Gastrocnemius medialis (tissue), 4 donors: ENCODE measurements at regions not wholly inside any gene's neighbourhood (a gene's known extent, or its start where the extent isn't known, plus 50 kb on each side); places are given as distances from the start of the nearest gene placed in this dataset.

Experiments used
- POLR2A ChIP-seq, 2 donors: fragments of 450-650 bp; IDR thresholded peaks; one replicate each; pipeline ENCODE4 v1.6.1; 2017; ENCODE audit warnings: antibody characterized with exemption in 2 of 2, mild to moderate bottlenecking in 2 of 2, moderate library complexity in 2 of 2
- TF ChIP-seq, protein P1 (sequence below), 5 experiments: fragments of 450-650 bp in 3 of 5; fragments of 200-600 bp in 2 of 5; sonication (generic) in 2 of 5; IDR thresholded peaks in 4 of 5; conservative IDR thresholded peaks in 1 of 5; 1 replicate in 4 of 5; 2 replicates in 1 of 5; pipeline ENCODE4 v1.5.1; 2016 to 2019; ENCODE audit warnings: antibody characterized with exemption in 5 of 5, mild to moderate bottlenecking in 3 of 5, moderate library complexity in 3 of 5

- TF ChIP-seq, protein P1, sequence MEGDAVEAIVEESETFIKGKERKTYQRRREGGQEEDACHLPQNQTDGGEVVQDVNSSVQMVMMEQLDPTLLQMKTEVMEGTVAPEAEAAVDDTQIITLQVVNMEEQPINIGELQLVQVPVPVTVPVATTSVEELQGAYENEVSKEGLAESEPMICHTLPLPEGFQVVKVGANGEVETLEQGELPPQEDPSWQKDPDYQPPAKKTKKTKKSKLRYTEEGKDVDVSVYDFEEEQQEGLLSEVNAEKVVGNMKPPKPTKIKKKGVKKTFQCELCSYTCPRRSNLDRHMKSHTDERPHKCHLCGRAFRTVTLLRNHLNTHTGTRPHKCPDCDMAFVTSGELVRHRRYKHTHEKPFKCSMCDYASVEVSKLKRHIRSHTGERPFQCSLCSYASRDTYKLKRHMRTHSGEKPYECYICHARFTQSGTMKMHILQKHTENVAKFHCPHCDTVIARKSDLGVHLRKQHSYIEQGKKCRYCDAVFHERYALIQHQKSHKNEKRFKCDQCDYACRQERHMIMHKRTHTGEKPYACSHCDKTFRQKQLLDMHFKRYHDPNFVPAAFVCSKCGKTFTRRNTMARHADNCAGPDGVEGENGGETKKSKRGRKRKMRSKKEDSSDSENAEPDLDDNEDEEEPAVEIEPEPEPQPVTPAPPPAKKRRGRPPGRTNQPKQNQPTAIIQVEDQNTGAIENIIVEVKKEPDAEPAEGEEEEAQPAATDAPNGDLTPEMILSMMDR (IDR thresholded peaks at IDR 0.05 in 4 of 5, conservative IDR thresholded peaks at IDR 0.05 in 1 of 5) = no peak
- TF ChIP-seq POLR2A (IDR thresholded peaks at IDR 0.05) = no peak
Measured at GRCh38 chr1:218669431-218669830, 324.3 kb downstream of the TGFB2 start.
